Activated CD4-positive, CD25-positive, alpha-beta regulatory T cell treated with anti-CD3 and anti-CD28 coated beads, Interleukin-2, amount 50 U/mL, for 16 hours (primary cell): ENCODE measurements at regions not wholly inside any gene's neighbourhood (a gene's known extent, or its start where the extent isn't known, plus 50 kb on each side); places are given as distances from the start of the nearest gene placed in this dataset.
A peak's percentile ranks its signal among the peaks of the same experiment; 100 is the strongest.

Experiments used
- DNase-seq: peaks from one replicate; pipeline ENCODE4 v3.0.0-alpha.2; 2020; ENCODE audit warnings: low read depth, low spot score

DNA sequence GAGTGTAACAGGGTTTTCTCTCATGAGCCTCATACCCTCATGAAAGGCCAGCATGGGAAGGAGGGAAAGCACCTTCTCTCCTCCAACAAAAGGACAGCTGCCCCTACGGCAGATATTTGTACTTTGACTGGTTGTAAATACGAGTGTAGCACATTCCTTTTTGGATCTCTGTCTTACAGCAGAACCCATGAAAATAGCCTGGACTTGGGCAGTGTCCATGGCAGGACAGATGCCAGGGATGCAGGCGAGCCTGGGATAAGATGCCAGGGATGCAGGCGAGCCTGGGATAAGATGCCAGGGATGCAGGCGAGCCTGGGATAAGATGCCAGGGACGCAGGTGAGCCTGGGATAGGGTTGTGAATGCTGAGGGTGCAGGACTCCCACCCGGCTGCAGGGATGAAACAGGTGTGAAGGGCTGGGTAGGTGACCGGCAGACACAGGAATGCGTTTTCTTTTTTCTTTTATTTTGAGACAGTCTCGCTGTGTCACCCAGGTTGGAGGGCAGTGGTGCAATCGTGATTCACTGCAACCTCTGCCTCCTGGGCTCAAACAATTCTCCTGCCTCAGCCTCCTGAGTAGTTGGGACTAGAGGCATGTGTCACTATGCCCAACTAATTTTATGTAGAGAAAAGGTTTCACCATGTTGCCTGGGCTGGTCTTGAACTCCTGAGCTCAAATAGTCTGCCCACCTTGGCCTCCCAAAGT is 120.0 kb downstream of the BEGAIN start:
- no peak for DNase-seq

DNA sequence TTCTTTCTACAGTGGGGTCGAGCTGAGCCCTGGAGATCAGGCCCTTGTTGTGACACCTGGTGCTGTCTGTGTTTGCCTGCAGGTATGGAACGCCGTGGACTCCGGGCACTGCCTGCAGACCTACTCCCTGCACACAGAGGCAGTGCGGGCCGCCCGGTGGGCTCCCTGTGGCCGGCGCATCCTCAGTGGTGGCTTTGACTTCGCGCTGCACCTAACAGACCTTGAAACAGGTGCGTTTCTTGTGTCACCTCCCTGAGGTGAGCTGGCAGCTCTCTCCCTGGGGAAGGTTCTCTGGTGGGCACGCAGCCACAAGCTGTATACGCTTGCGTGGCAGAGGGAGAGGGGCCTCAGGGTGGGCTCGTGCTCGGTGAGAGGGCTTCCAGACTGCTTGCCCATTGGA is 119.3 kb downstream of the BEGAIN start:
- DNase-seq, result no peak

DNA sequence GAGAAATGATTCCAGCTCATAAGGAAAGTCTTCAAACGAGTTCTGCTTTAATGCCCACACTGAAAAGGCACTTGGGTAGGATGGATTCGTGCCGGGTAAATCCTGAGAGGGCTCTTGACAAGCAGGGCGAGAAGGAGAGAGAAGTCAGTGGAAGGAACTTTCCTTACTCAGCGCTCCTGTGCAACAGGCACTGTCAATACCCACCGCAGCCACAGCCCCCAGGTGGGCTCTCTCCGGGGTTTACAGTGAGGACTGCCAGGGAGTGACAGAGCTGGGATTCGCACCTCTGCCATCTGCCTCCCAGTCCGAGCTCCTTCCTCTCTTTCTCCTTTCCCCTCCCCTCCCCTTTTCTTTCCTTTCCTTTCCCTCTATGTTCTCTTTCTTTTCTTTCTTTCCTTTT is 118.7 kb downstream of the BEGAIN start:
- no peak for DNase-seq

- no peak for DNase-seq
These were observed 117.3 kb downstream of the BEGAIN start for GRCh38 chr14:100469632-100470522.

DNA sequence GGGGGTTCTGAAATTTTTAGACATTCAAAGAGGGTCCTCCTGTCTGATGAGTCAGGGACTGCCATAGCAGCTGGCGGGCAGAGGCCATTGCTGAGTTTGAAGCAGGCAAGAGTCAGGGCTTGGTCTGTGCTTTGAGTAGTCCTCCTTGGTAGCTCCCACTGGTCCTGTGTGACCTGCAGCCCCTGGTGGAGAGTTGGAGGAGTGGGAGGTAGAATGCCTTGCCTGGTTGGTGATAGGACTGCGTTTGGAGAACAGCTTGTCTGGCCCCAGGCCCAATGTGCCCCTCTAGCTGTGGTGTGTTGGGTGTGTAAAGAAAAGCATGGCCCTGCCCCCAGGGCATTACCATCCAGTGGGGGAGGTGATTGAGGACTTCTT is 116.7 kb downstream of the BEGAIN start:
- DNase-seq, result no peak

GRCh38 chr14:100471441-100472093 is 115.7 kb downstream of the BEGAIN start:
- no peak for DNase-seq

- no peak for DNase-seq
These were observed 115.1 kb downstream of the BEGAIN start for GRCh38 chr14:100472094-100472455.

GRCh38 chr14:100472491-100472890 is 114.7 kb downstream of the BEGAIN start:
- DNase-seq, result no peak

DNA sequence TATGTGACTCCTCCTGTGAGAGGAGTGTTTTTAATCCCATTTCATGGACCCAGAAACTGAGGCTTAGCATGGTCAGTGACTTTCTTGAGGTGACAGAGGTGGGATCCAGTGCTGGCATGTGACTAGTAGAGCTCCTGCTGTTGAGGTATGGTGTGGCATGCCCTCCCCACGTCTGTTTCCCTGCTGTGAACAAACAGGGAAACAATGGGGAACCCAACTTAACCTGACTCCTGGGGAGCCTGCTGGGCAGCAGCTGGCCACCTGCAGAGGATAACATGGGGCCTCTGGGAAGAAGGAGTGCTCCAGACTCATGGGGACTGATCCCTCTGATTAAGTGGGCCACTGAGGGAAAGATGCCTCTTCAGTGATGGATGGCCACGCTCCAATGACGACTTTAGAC is 114.0 kb downstream of the BEGAIN start:
- DNase-seq, result no peak

DNA sequence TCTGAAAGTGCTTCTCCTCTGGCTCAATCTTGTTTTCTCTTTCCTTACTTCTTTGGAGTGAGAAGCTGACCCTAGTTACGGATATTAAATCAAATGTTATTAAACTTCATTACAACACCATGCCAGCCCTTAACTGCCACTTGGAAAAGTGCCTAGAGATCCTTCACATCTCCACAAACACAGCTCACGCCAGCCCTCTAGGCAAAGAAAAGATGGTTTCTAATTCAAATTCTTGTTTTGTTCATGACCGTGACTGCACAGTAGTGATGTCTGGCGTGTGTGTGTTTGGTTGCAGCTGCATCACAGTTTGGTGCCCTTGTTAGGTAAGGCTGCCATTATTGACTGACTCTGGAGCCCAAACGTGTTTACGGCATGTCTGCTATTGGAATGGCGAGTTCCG is 113.0 kb downstream of the BEGAIN start:
- DNase-seq, result no peak

GRCh38 chr14:100475268-100475667 is 111.9 kb downstream of the BEGAIN start:
- no peak for DNase-seq

DNA sequence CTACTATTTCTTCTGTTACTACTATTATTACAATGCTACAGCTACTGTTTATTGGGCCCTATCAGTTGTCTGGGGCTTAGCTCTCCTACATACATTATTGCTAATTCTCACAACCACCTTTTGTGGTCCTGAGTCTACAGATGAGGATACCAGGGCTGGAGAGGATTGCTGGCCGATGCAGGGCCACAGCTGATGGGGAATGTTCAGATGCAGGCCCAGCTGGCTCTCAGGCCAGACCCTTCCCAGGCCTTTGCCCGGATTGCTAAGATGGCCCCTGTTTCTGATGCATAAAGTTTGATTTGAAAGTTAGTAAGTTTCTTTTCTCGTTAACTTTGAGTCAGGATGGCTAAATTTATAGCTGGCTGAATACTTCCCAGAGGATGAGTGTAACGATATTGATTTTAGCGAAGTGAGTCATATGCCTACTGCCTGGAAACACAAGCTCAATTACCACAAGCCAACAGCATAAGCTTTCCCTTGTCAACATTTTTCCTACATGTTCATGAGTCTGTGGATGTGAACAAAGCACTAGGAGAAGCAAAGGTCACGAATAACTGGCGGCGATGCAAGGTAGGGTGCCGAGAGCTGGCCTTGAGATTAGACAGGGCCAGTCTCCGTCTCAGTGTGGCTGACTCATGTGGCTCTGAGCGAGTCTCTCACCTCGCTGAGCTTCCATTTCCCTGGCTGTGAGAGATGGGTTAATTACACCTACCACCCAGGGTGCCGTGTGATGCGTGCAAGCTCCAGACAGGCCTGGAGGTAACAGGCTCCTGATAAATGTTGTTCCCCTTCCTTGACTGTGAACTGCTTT is 111.0 kb downstream of the BEGAIN start:
- DNase-seq, result no peak

GRCh38 chr14:100484531-100485267 is 102.5 kb downstream of the BEGAIN start:
- DNase-seq, result no peak

- DNase-seq, result peak; percentile 21
These were observed 101.0 kb downstream of the BEGAIN start for GRCh38 chr14:100486025-100486828.
